ENCODE measurements at regions not wholly inside any gene's neighbourhood (a gene's known extent, or its start where the extent isn't known, plus 50 kb on each side); places are given as distances from the start of the nearest gene placed in this dataset.

DNA sequence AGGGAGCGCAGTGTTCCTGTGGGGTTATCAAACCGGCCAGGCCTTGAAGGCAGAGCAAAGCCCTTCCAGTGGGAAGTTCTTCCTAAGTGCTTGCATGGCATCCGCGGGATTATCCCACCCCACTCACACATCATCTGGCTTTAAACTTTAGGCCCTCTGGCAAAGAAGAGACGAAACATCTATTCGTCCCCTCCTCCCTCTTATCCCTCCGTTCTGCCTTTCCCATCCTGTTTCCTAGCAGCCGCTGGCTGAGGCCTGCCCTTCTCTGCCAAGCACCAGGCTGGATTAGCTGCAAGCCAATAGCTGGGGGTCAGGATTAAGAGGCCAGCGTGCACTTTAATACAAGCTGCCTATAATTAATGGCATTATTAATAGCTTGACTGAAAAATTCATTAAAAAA lies 621.0 kb downstream of the PKHD1 start:
- Histone ChIP-seq H3F3A (ENCODE audit: insufficient read depth, low read depth) (no peaks in the 10 kb centered on the region), H3K4me1 (replicated peaks; ENCODE audit: insufficient read depth) (no peaks in the 10 kb centered on the region), H3K4me2 (no peak overlapping the region), H3K9me3 (ENCODE audit: insufficient read depth, low read depth) (no peaks in the 10 kb centered on the region), H3K9me2 (ENCODE audit: insufficient read depth) (no peaks in the 10 kb centered on the region), H3K79me2 (ENCODE audit: low read depth) (no peaks in the 10 kb centered on the region), H3K27ac (no peak overlapping the region), H4K20me1 (ENCODE audit: insufficient read depth) (no peaks in the 10 kb centered on the region), H3K4me3 (no peak overlapping the region), H3K36me3 (ENCODE audit: low read depth) (no peaks in the 10 kb centered on the region), H2AFZ (no peak overlapping the region), H3K27me3 (ENCODE audit: insufficient read depth, low read depth) (no peaks in the 10 kb centered on the region)
- DNase-seq: no peak
- ChIA-PET CTCF (no interaction called here), POLR2A (ENCODE audit: unreplicated experiment) (no interaction called here)
- TF ChIP-seq EZH2 (IDR thresholded peaks at IDR 0.05; ENCODE audit: low read depth): no peak
- no peak for TF ChIP-seq CTCF (conservative IDR thresholded peaks at IDR 0.05)
- BruUV-seq (replicated peaks): no TSS peak
- intact Hi-C loops (cut with micrococcal nuclease; ENCODE audit: unreplicated experiment): no loop called here

- no peak overlapping the region for H2AFZ ChIP-seq
- no peaks in the 10 kb centered on the region for H3K4me1 ChIP-seq (replicated peaks; ENCODE audit: insufficient read depth)
- ChIA-PET POLR2A (ENCODE audit: unreplicated experiment) (no interaction called here), CTCF (no interaction called here)
- no peaks in the 10 kb centered on the region for H3K36me3 ChIP-seq (ENCODE audit: low read depth)
- no peak for DNase-seq
- H3K4me3 ChIP-seq: no peak overlapping the region
- no peak overlapping the region for H3K27ac ChIP-seq
- no peaks in the 10 kb centered on the region for H4K20me1 ChIP-seq (ENCODE audit: insufficient read depth)
- intact Hi-C loops (cut with micrococcal nuclease; ENCODE audit: unreplicated experiment): no loop called here
- no peaks in the 10 kb centered on the region for H3K9me2 ChIP-seq (ENCODE audit: insufficient read depth)
- BruUV-seq (replicated peaks): no TSS peak
- TF ChIP-seq CTCF (conservative IDR thresholded peaks at IDR 0.05) (no peak), EZH2 (IDR thresholded peaks at IDR 0.05; ENCODE audit: low read depth) (no peak)
- H3F3A ChIP-seq (ENCODE audit: insufficient read depth, low read depth): no peaks in the 10 kb centered on the region
- H3K9me3 ChIP-seq (ENCODE audit: insufficient read depth, low read depth): no peaks in the 10 kb centered on the region
- H3K27me3 ChIP-seq (ENCODE audit: insufficient read depth, low read depth): no peaks in the 10 kb centered on the region
- no peak overlapping the region for H3K4me2 ChIP-seq
- H3K79me2 ChIP-seq (ENCODE audit: low read depth): no peaks in the 10 kb centered on the region
Observed at GRCh38 chr6:51467231-51467952, 620.0 kb downstream of the PKHD1 start.

- Histone ChIP-seq H3K36me3 (ENCODE audit: low read depth) (no peaks in the 10 kb centered on the region), H3F3A (ENCODE audit: insufficient read depth, low read depth) (no peaks in the 10 kb centered on the region), H3K4me1 (replicated peaks; ENCODE audit: insufficient read depth) (0 out of 2 replicates have a peak, but pooled peaks cover 11% of the 10 kb centered on the region), H3K27me3 (ENCODE audit: insufficient read depth, low read depth) (no peaks in the 10 kb centered on the region), H2AFZ (no peak overlapping the region), H3K4me3 (no peak overlapping the region), H3K4me2 (no peak overlapping the region), H3K27ac (no peak overlapping the region), H3K9me3 (ENCODE audit: insufficient read depth, low read depth) (no peaks in the 10 kb centered on the region), H3K79me2 (ENCODE audit: low read depth) (no peaks in the 10 kb centered on the region), H3K9me2 (ENCODE audit: insufficient read depth) (no peaks in the 10 kb centered on the region), H4K20me1 (ENCODE audit: insufficient read depth) (no peaks in the 10 kb centered on the region)
- TF ChIP-seq CTCF (conservative IDR thresholded peaks at IDR 0.05) (no peak), EZH2 (IDR thresholded peaks at IDR 0.05; ENCODE audit: low read depth) (no peak)
- intact Hi-C loops (cut with micrococcal nuclease; ENCODE audit: unreplicated experiment): no loop called here
- POLR2A ChIA-PET (ENCODE audit: unreplicated experiment): no interaction called here
- no TSS peak for BruUV-seq (replicated peaks)
- DNase-seq: no peak
- CTCF ChIA-PET: no interaction called here
Observed at GRCh38 chr6:51468704-51469103, 618.7 kb downstream of the PKHD1 start.
